ENCODE measurements at regions not wholly inside any gene's neighbourhood (a gene's known extent, or its start where the extent isn't known, plus 50 kb on each side); places are given as distances from the start of the nearest gene placed in this dataset.

DNA sequence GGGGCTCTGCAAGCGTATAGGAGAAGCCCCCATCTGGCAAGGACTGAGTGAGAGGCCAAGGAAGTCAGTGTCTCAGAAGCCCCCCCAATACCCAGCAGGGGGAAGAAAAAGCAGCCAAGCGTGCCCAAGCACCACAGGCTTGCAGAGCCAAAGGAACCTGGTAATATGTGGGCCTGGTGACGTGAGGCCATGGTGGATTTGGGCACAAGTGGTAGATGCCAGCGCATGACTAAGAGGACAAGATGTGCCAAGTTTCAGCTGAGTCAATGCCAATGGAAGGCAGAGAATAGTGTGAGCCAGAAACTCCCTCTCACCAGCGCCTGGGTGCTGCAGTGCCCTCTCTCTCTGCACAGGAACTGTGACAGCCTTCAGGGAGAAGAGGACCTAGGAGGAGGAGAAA lies 110.0 kb downstream of the QRSL1 start:
- no peak overlapping the region for H3K4me3 ChIP-seq (replicated peaks in 1 of 2; ENCODE audit: low read depth in 2 of 2, low read length in 2 of 2)
- TF ChIP-seq CTCF (IDR thresholded peaks at IDR 0.05; ENCODE audit: low read depth, low read length) = no peak
- DNase-seq (ENCODE audit: low read depth in 2 of 2) = no peak

DNA sequence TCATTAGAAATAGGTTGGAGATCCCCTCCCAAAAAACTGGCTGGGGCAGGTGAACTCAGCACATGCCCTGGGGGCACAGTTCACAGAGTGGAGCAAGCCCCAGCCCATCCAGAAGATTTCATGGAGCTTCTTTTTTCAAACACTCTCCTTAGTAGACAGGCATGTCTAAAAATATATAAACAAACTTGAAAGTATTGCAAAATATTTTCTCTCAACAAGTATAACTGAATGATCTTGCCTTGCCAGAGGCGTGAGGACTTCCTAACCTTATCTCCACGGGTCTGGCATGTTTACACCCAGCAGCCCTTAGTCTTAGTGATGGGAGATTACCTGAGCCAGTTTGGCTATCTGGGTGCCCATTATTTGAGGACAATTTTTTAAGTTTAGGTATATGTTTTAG lies 107.1 kb downstream of the QRSL1 start:
- no peak for DNase-seq (ENCODE audit: low read depth in 2 of 2)
- H3K4me3 ChIP-seq (replicated peaks in 1 of 2; ENCODE audit: low read depth in 2 of 2, low read length in 2 of 2) = no peak overlapping the region
- no peak for TF ChIP-seq CTCF (IDR thresholded peaks at IDR 0.05; ENCODE audit: low read depth, low read length)

DNA sequence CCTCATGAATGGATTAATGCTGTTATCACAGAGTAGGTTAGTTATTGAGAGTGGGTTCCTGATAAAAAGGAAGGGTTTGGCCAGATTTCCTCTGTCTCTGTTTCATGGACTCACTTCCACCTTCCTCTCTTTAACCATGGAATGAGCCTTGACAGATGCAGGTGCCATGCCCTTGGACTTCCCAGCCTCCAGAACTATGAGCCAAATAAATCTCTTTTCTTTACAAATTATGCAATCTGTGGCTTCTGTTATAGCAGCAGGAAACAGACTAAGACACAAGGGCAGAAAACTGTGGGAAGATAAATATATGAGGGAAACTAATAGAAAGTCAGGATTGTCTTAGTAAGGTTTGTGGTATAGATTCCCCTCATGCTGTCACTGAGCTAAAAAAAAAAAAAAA lies 106.5 kb downstream of the QRSL1 start:
- no peak for DNase-seq (ENCODE audit: low read depth in 2 of 2)
- no peak for TF ChIP-seq CTCF (IDR thresholded peaks at IDR 0.05; ENCODE audit: low read depth, low read length)

GRCh38 chr6:106735136-106735633 lies 105.8 kb downstream of the QRSL1 start:
- no peak overlapping the region for H3K4me3 ChIP-seq (replicated peaks in 1 of 2; ENCODE audit: low read depth in 2 of 2, low read length in 2 of 2)
- TF ChIP-seq CTCF (IDR thresholded peaks at IDR 0.05; ENCODE audit: low read depth, low read length) = no peak
- DNase-seq (ENCODE audit: low read depth in 2 of 2) = no peak

More for the DNA sequence above, 106.5 kb downstream of the QRSL1 start:
- no peak overlapping the region for H3K4me3 ChIP-seq (replicated peaks in 1 of 2; ENCODE audit: low read depth in 2 of 2, low read length in 2 of 2)

- no peak for DNase-seq (ENCODE audit: low read depth in 2 of 2)
- TF ChIP-seq CTCF (IDR thresholded peaks at IDR 0.05; ENCODE audit: low read depth, low read length) = no peak
- no peak overlapping the region for H3K4me3 ChIP-seq (replicated peaks in 1 of 2; ENCODE audit: low read depth in 2 of 2, low read length in 2 of 2)
These were observed 104.0 kb downstream of the QRSL1 start for GRCh38 chr6:106733386-106733785.

GRCh38 chr6:106732376-106732940 lies 103.1 kb downstream of the QRSL1 start:
- no peak for DNase-seq (ENCODE audit: low read depth in 2 of 2)
- no peak for TF ChIP-seq CTCF (IDR thresholded peaks at IDR 0.05; ENCODE audit: low read depth, low read length)
- H3K4me3 ChIP-seq (replicated peaks in 1 of 2; ENCODE audit: low read depth in 2 of 2, low read length in 2 of 2) = no peak overlapping the region

GRCh38 chr6:106731843-106732160 lies 102.4 kb downstream of the QRSL1 start:
- no peak for DNase-seq (ENCODE audit: low read depth in 2 of 2)
- TF ChIP-seq CTCF (IDR thresholded peaks at IDR 0.05; ENCODE audit: low read depth, low read length) = no peak
- no peak overlapping the region for H3K4me3 ChIP-seq (replicated peaks in 1 of 2; ENCODE audit: low read depth in 2 of 2, low read length in 2 of 2)

Measured in cardiac fibroblast (primary cell).